Parathyroid adenoma (tissue), 2 donors: ENCODE measurements at regions not wholly inside any gene's neighbourhood (a gene's known extent, or its start where the extent isn't known, plus 50 kb on each side); places are given as distances from the start of the nearest gene placed in this dataset.

ENCODE experiments used
- H2AFZ ChIP-seq: fragments of 300-600 bp; sonication (generic); one replicate; pipeline ENCODE4 v1.7.0; 2017; ENCODE audit warnings: antibody characterized with exemption, mild to moderate bottlenecking
- H3K27ac ChIP-seq: fragments of 300-600 bp; sonication (generic); one replicate; pipeline ENCODE4 v1.7.0; 2017
- H3K27me3 ChIP-seq: fragments of 300-600 bp; sonication (generic); one replicate; pipeline ENCODE4 v1.7.0; 2017; ENCODE audit warnings: low read length; ENCODE audit not compliant: control insufficient read depth, insufficient read depth
- H3K36me3 ChIP-seq: fragments of 300-600 bp; sonication (generic); one replicate; pipeline ENCODE4 v1.7.0; 2017; ENCODE audit warnings: low read length; ENCODE audit not compliant: control insufficient read depth, insufficient read depth
- H3K4me1 ChIP-seq: fragments of 300-600 bp; sonication (generic); one replicate; pipeline ENCODE4 v1.7.0; 2017; ENCODE audit warnings: control low read depth
- H3K4me2 ChIP-seq: fragments of 300-600 bp; sonication (generic); one replicate; pipeline ENCODE4 v1.7.0; 2017; ENCODE audit warnings: low read length
- H3K4me3 ChIP-seq: fragments of 300-600 bp; sonication (generic); one replicate; pipeline ENCODE4 v1.7.0; 2017; ENCODE audit warnings: low read depth, low read length
- H3K79me2 ChIP-seq: fragments of 300-600 bp; sonication (generic); one replicate; pipeline ENCODE4 v1.7.0; 2017; ENCODE audit warnings: control low read depth
- H3K9ac ChIP-seq: fragments of 300-600 bp; sonication (generic); one replicate; pipeline ENCODE4 v1.7.0; 2017; ENCODE audit warnings: mild to moderate bottlenecking
- H3K9me3 ChIP-seq: fragments of 300-600 bp; sonication (generic); one replicate; pipeline ENCODE4 v1.7.0; 2017; ENCODE audit warnings: low read length; ENCODE audit not compliant: control insufficient read depth
- CTCF ChIP-seq: fragments of 300-600 bp; sonication (generic); IDR thresholded peaks from one replicate; pipeline ENCODE4 v1.7.0; 2017; ENCODE audit warnings: antibody characterized with exemption, mild to moderate bottlenecking
- donor health status: primary hyperparathyroidism.

GRCh38 chr9:108766626-108767161 lies 89.1 kb downstream of the ACTL7B start:
- no peak overlapping the region for H3K4me3 ChIP-seq
- no peak overlapping the region for H3K27ac ChIP-seq
- TF ChIP-seq CTCF, result no peak

GRCh38 chr9:108765265-108765664 lies 90.5 kb downstream of the ACTL7B start:
- no peak overlapping the region for H2AFZ ChIP-seq
- H3K4me2 ChIP-seq, result no peak overlapping the region
- H3K27ac ChIP-seq, result no peak overlapping the region
- no peaks in the 10 kb centered on the region for H3K36me3 ChIP-seq
- H3K4me1 ChIP-seq, result no peaks in the 10 kb centered on the region
- no peaks in the 10 kb centered on the region for H3K27me3 ChIP-seq
- H3K9me3 ChIP-seq, result no peaks in the 10 kb centered on the region
- no peak overlapping the region for H3K9ac ChIP-seq
- H3K4me3 ChIP-seq, result no peak overlapping the region
- no peaks in the 10 kb centered on the region for H3K79me2 ChIP-seq
- TF ChIP-seq CTCF, result no peak

More at GRCh38 chr9:108766626-108767161, 89.1 kb downstream of the ACTL7B start:
- Histone ChIP-seq H3K79me2 (no peaks in the 10 kb centered on the region), H3K4me2 (no peak overlapping the region), H2AFZ (no peak overlapping the region), H3K9me3 (no peaks in the 10 kb centered on the region), H3K4me1 (no peaks in the 10 kb centered on the region), H3K9ac (no peak overlapping the region), H3K36me3 (no peaks in the 10 kb centered on the region), H3K27me3 (no peaks in the 10 kb centered on the region)

GRCh38 chr9:108762348-108763055 lies 93.3 kb downstream of the ACTL7B start:
- Histone ChIP-seq H3K4me2 (no peak overlapping the region), H3K27me3 (no peaks in the 10 kb centered on the region), H2AFZ (no peak overlapping the region), H3K27ac (no peak overlapping the region), H3K9me3 (no peaks in the 10 kb centered on the region), H3K9ac (no peak overlapping the region), H3K4me3 (no peak overlapping the region), H3K4me1 (no peaks in the 10 kb centered on the region), H3K36me3 (no peaks in the 10 kb centered on the region), H3K79me2 (no peaks in the 10 kb centered on the region)
- no peak for TF ChIP-seq CTCF

GRCh38 chr9:108761655-108762347 lies 94.0 kb downstream of the ACTL7B start:
- Histone ChIP-seq H3K9me3 (no peaks in the 10 kb centered on the region), H3K4me2 (no peak overlapping the region), H3K4me3 (no peak overlapping the region), H3K27me3 (no peaks in the 10 kb centered on the region), H3K27ac (no peak overlapping the region), H3K4me1 (no peaks in the 10 kb centered on the region), H3K9ac (no peak overlapping the region), H3K36me3 (no peaks in the 10 kb centered on the region), H3K79me2 (no peaks in the 10 kb centered on the region), H2AFZ (no peak overlapping the region)
- peak; percentile 51 for TF ChIP-seq CTCF
